Epithelial cell of esophagus (primary cell): ENCODE measurements at regions not wholly inside any gene's neighbourhood (a gene's known extent, or its start where the extent isn't known, plus 50 kb on each side); places are given as distances from the start of the nearest gene placed in this dataset.
"Not testable (repeated sequence)": the region's sequence is repeated elsewhere in the genome, so short reads cannot be mapped to it uniquely, and the experiment has no call there.

Experiments used
- DNase-seq: peaks from one replicate; pipeline ENCODE4 v3.0.0; 2010; ENCODE audit warnings: low read depth
- H3K4me3 ChIP-seq: 2 replicates; pipeline ENCODE4 v1.5.1; 2011; ENCODE audit warnings: mild to moderate bottlenecking, low read length, control low read depth
- TF ChIP-seq, protein P1 (sequence below): IDR thresholded peaks from 2 replicates; pipeline ENCODE4 v1.5.1; 2011; ENCODE audit warnings: low read depth, mild to moderate bottlenecking, low read length, control low read depth, inconsistent platforms; ENCODE audit not compliant: insufficient read depth; ENCODE audit errors: missing control alignments

DNA sequence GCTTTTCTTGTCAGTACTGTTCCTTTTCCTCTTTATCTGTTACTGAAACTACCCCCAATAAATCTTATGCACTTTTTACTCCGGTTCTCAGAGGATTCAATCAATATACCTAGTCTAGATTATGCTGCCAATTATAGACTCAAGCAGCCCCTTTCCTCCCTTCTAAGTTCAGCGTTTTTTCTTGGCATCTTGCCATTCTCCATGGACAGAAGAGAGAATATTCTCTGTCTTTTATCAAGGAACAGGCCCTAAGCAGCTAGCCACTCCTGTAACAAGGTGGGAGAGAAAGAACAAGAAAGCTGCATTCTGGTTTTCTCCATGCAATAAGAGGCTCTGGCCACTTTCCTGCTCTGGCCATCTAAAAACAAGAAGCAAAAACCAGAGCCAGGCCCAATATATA is 263.0 kb upstream of the ALG10 start:
- TF ChIP-seq, protein P1, sequence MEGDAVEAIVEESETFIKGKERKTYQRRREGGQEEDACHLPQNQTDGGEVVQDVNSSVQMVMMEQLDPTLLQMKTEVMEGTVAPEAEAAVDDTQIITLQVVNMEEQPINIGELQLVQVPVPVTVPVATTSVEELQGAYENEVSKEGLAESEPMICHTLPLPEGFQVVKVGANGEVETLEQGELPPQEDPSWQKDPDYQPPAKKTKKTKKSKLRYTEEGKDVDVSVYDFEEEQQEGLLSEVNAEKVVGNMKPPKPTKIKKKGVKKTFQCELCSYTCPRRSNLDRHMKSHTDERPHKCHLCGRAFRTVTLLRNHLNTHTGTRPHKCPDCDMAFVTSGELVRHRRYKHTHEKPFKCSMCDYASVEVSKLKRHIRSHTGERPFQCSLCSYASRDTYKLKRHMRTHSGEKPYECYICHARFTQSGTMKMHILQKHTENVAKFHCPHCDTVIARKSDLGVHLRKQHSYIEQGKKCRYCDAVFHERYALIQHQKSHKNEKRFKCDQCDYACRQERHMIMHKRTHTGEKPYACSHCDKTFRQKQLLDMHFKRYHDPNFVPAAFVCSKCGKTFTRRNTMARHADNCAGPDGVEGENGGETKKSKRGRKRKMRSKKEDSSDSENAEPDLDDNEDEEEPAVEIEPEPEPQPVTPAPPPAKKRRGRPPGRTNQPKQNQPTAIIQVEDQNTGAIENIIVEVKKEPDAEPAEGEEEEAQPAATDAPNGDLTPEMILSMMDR, result no peak
- no peak for DNase-seq
- H3K4me3 ChIP-seq, result no peak overlapping the region

DNA sequence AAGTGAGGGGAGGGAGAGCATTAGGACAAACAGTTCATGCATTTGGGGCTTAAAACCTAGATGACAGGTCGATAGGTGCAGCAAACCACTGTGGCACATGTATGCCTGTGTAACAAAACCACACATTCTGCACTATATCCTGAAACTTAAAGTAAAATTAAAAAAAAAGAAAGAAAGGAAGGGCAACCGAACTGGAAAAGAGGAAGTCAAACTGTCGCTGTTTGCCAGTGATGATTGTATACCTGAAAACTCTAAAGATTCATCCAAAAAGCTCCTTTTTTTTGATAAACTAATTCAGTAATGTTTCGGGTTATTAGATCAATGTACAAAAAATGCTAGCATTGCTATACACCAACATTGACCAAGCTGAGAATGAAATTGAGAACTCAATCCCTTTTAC is 259.0 kb upstream of the ALG10 start:
- H3K4me3 ChIP-seq, result no peak overlapping the region
- TF ChIP-seq, protein P1, result no peak
- DNase-seq, result no peak

DNA sequence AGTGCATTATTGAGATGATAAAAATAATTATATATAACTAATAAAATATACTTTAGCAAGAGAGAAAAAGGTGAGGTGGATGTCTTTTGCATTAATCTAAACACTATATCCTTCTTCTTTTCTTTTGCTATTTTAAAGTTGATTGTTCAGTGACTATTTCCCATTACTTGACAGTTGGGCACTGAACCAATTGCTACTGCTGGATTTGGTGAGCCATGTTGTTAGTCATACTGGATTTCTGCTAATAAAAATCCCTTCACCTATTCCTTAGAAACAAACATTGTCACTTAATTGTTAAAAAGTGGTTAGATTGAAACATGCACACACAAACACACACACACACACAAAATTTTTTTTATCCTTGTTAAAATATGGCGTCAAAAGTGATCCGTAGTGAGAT is 251.6 kb upstream of the ALG10 start:
- DNase-seq, result peak; percentile 2
- H3K4me3 ChIP-seq, result no peak overlapping the region
- TF ChIP-seq, protein P1, result no peak

DNA sequence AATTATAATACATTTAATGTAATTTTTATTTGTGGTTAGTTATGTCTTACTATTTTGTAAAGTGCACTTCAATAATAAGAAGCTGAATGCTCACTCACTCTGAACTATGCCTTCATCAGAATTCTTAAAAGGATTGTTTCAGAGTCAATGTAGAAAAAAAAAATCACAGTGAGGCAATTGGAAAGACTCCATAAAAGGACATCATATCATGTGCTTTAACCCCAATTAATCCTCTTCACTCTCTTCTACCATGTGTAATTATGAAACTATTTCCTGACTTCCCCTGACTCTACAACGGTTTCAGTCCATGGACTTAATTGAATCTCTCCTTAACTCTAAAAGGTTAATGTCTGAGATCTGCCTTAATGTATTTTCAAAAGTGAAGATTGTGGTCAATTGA is 250.4 kb upstream of the ALG10 start:
- H3K4me3 ChIP-seq, result no peak overlapping the region
- TF ChIP-seq, protein P1, result no peak
- DNase-seq, result no peak

DNA sequence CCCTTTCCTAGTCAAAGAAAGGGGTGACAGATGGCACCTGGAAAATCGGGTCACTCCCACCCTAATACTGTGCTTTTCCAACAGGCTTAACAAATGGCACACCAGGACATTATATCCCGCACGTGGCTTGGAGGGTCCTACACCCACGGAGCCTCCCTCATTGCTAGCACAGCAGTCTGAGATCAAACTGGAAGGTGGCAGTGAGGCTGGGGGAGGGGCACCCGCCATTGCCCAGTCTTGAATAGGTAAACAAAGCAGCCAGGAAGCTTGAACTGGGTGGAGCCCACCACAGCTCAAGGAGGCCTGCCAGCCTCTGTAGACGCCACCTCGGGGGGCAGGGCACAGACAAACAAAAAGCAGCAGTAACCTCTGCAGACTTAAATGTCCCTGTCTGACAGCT is 249.2 kb upstream of the ALG10 start:
- DNase-seq, H3K4me3 ChIP-seq: not testable (repeated sequence)

DNA sequence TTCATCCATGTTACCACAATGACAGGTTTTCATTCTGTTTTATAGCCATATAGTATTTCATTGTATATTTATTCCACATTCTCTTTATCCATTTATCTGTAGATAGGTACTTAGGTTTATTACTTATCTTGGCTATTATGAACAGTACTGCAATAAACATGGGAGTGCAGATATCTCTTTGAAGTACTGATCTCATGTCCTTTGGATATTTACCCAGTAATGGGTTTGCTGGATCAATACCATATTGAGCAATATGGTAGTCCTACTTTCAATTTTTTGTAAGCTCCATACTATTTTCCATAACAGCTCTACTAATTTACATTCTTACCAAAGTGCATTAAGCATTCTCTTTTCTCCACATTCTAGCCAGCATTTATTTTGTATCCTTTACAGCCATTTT is 235.8 kb upstream of the ALG10 start:
- TF ChIP-seq, protein P1, result no peak
- no peak for DNase-seq
- no peak overlapping the region for H3K4me3 ChIP-seq

DNA sequence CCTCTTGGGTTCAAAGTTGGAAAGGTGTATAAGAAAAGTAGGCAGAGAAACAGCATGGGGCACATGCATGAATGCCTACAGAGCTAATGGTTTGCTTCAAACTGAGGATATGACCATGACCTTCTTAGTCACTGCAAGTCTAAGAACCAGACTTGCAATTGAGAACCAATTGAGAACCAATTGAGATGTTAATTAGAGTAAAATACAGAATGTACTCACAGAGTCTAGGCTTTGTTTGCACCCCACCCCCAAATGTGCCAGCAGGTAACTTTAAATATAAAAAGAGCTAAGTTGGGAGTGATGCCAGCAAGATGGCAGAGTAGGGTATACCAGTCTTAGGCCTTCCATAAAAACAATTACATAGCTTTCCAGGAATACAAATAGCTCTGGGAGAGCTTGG is 227.3 kb upstream of the ALG10 start:
- no peak overlapping the region for H3K4me3 ChIP-seq
- DNase-seq, result no peak
- TF ChIP-seq, protein P1, result no peak

DNA sequence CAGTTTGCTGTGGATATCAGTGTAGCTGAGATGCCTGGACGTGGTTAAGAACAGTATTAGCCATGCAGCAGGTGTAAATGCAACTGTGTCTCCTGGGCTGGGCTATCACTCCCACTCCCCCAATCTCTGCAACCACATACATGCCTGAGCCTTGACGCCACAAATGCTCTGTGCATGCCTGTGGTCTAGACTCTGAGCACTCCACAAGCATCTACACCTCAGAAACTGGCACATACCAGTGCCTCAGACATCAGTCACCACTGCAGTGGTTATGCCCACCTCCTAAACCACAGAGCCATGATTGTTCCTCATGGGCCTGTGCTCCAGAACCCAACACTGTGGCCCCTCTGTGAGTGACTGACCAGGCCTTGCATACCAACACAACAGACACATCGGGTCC is 226.8 kb upstream of the ALG10 start:
- TF ChIP-seq, protein P1, result no peak
- DNase-seq, result peak; percentile 63
- no peak overlapping the region for H3K4me3 ChIP-seq
